Transverse colon (tissue), 4 donors: ENCODE measurements at regions not wholly inside any gene's neighbourhood (a gene's known extent, or its start where the extent isn't known, plus 50 kb on each side); places are given as distances from the start of the nearest gene placed in this dataset.

Experiments
- DNase-seq: peaks from one replicate; pipeline ENCODE4 v3.0.0-alpha.2; 2019
- H3K27ac ChIP-seq, 4 donors: fragments of 200-600 bp; sonication (generic); 2 replicates each; pipeline ENCODE4 v1.5.1; 2016 to 2018; ENCODE audit warnings: inconsistent platforms in 4 of 4
- H3K27me3 ChIP-seq: fragments of 200-600 bp; sonication (generic); 2 replicates; pipeline ENCODE4 v1.5.1; 2017; ENCODE audit warnings: inconsistent platforms
- H3K36me3 ChIP-seq, 4 donors: fragments of 200-600 bp; sonication (generic); 2 replicates each; pipeline ENCODE4 v1.5.1; 2017 to 2019; ENCODE audit warnings: inconsistent platforms in 4 of 4
- H3K4me1 ChIP-seq, 4 donors: fragments of 200-600 bp; sonication (generic); 2 replicates each; pipeline ENCODE4 v1.5.1; 2017 to 2020; ENCODE audit warnings: inconsistent platforms in 4 of 4
- H3K4me3 ChIP-seq, 4 donors: fragments of 200-600 bp; sonication (generic); 1 replicate in 1 of 4; 2 replicates in 3 of 4; pipeline versions ENCODE4 v1.5.1 to v1.6.1; 2017 to 2019; ENCODE audit warnings: inconsistent platforms in 4 of 4
- H3K9me3 ChIP-seq, 2 donors: fragments of 200-600 bp; sonication (generic); 2 replicates each; pipeline ENCODE4 v1.5.1; 2017 to 2019; ENCODE audit warnings: inconsistent platforms in 2 of 2
- EP300 ChIP-seq: sonication (generic); formaldehyde crosslinking; IDR thresholded peaks from one replicate; pipeline ENCODE4 v1.6.1; 2017; ENCODE audit warnings: antibody characterized with exemption, low read depth
- POLR2A ChIP-seq: fragments of 450-650 bp; IDR thresholded peaks from one replicate; pipeline ENCODE4 v1.6.1; 2016; ENCODE audit warnings: antibody characterized with exemption, mild to moderate bottlenecking, moderate library complexity
- POLR2AphosphoS5 ChIP-seq, 3 donors: sonication (generic); formaldehyde crosslinking; IDR thresholded peaks; one replicate each; pipeline ENCODE4 v1.6.1; 2016; ENCODE audit warnings: antibody characterized with exemption in 3 of 3
- WGBS, 2 donors: methylation state at CpG; one replicate each; pipeline ENCODE4 v1.1.5; 2018; ENCODE audit warnings: low coverage in 1 of 2; 5-methylcytosine and 5-hydroxymethylcytosine counted together
- in situ Hi-C, 4 donors: fragments of 200-750 bp; cut with MboI; loops; one replicate each; pipeline versions ENCODE4 v1.15.0 to v1.15.1; 2017; ENCODE audit warnings: low sequenced_read_pairs in 3 of 4, low pct_ligation_motif_present in 1 of 4, low pct_unique_long_range_greater_than_20kb in 1 of 4
- intact Hi-C: fragments of 100-400 bp; cut with DNase I; formaldehyde crosslinking; loops from one replicate; pipeline ENCODE4 v1.15.1; 2023; ENCODE audit warnings: low total_unique reads
- TF ChIP-seq, protein P1 (sequence below), 5 experiments: fragments of 200-600 bp in 3 of 5; fragments of 450-650 bp in 2 of 5; sonication (generic) in 3 of 5; IDR thresholded peaks; 1 replicate in 2 of 5; 2 replicates in 3 of 5; pipeline ENCODE4 v1.5.1; 2016 to 2017; ENCODE audit warnings: antibody characterized with exemption in 5 of 5, inconsistent platforms in 3 of 5, mild to moderate bottlenecking in 2 of 5, moderate library complexity in 1 of 5

GRCh38 chr14:86852530-86852929, 1140.5 kb downstream of the GALC start:
- 66 to 71% methylated on average over 5 of the region's 5 CpGs for WGBS, 2 donors
- no peaks in the 10 kb centered on the region for H3K4me1 ChIP-seq
- no peak overlapping the region for H3K27ac ChIP-seq

GRCh38 chr14:86847140-86847539, 1145.8 kb downstream of the GALC start:
- Histone ChIP-seq H3K4me3 (no peak overlapping the region), H3K9me3 (no peaks in the 10 kb centered on the region), H3K36me3 (no peaks in the 10 kb centered on the region), H3K27ac (no peak overlapping the region), H3K4me1 (no peaks in the 10 kb centered on the region), H3K27me3 (no peaks in the 10 kb centered on the region)
- TF ChIP-seq POLR2AphosphoS5 (IDR thresholded peaks at IDR 0.05) (no peak), EP300 (no peak), POLR2A (no peak)
- TF ChIP-seq, protein P1, sequence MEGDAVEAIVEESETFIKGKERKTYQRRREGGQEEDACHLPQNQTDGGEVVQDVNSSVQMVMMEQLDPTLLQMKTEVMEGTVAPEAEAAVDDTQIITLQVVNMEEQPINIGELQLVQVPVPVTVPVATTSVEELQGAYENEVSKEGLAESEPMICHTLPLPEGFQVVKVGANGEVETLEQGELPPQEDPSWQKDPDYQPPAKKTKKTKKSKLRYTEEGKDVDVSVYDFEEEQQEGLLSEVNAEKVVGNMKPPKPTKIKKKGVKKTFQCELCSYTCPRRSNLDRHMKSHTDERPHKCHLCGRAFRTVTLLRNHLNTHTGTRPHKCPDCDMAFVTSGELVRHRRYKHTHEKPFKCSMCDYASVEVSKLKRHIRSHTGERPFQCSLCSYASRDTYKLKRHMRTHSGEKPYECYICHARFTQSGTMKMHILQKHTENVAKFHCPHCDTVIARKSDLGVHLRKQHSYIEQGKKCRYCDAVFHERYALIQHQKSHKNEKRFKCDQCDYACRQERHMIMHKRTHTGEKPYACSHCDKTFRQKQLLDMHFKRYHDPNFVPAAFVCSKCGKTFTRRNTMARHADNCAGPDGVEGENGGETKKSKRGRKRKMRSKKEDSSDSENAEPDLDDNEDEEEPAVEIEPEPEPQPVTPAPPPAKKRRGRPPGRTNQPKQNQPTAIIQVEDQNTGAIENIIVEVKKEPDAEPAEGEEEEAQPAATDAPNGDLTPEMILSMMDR (IDR thresholded peaks at IDR 0.05) = no peak
- WGBS, 2 donors = 60 to 84% methylated on average over 2 to 3 of the region's 3 CpGs
- no peak for DNase-seq
- in situ Hi-C loops (no loop called here), intact Hi-C loops (loop anchor here (5.0 kb wide), 1 partner anchor 695 kb away; no protein-coding TSS in a partner anchor)

More at GRCh38 chr14:86852530-86852929, 1140.5 kb downstream of the GALC start:
- no peaks in the 10 kb centered on the region for H3K27me3 ChIP-seq
- DNase-seq = no peak
- TF ChIP-seq EP300 (no peak), POLR2A (no peak), POLR2AphosphoS5 (IDR thresholded peaks at IDR 0.05) (no peak)
- TF ChIP-seq, protein P1 (IDR thresholded peaks at IDR 0.05) = no peak
- H3K4me3 ChIP-seq = no peak overlapping the region
- in situ Hi-C loops (no loop called here), intact Hi-C loops (no loop called here)
- no peaks in the 10 kb centered on the region for H3K36me3 ChIP-seq
- H3K9me3 ChIP-seq = no peaks in the 10 kb centered on the region

GRCh38 chr14:86838363-86838762, 1154.6 kb downstream of the GALC start:
- WGBS, 2 donors = 68 to 96% methylated on average over 3 of the region's 3 CpGs
- TF ChIP-seq EP300 (no peak), POLR2A (no peak)
- in situ Hi-C loops = no loop called here

GRCh38 chr14:86826661-86827060, 1166.3 kb downstream of the GALC start:
- intact Hi-C loops = no loop called here

More at GRCh38 chr14:86838363-86838762, 1154.6 kb downstream of the GALC start:
- H3K27me3 ChIP-seq = no peaks in the 10 kb centered on the region
- H3K27ac ChIP-seq = no peak overlapping the region
- no peak for DNase-seq
- no peak overlapping the region for H3K4me3 ChIP-seq
- H3K36me3 ChIP-seq = no peaks in the 10 kb centered on the region
- peaks cover 0 to 6% of the 10 kb centered on the region in 2 donors for H3K9me3 ChIP-seq
- intact Hi-C loops = no loop called here
- no peaks in the 10 kb centered on the region for H3K4me1 ChIP-seq

More at GRCh38 chr14:86826661-86827060, 1166.3 kb downstream of the GALC start:
- H3K36me3 ChIP-seq = no peaks in the 10 kb centered on the region
- no peaks in the 10 kb centered on the region for H3K27me3 ChIP-seq
- TF ChIP-seq POLR2AphosphoS5 (IDR thresholded peaks at IDR 0.05) (no peak), EP300 (no peak), POLR2A (no peak)
- TF ChIP-seq, protein P1 (IDR thresholded peaks at IDR 0.05) = no peak
- 30 to 44% methylated on average over 1 of the region's 1 CpG for WGBS, 2 donors
- H3K27ac ChIP-seq = no peak overlapping the region
- in situ Hi-C loops = no loop called here
- no peaks in the 10 kb centered on the region for H3K9me3 ChIP-seq
- H3K4me3 ChIP-seq = no peak overlapping the region
- no peak for DNase-seq
- no peaks in the 10 kb centered on the region for H3K4me1 ChIP-seq
